Mesenchymal stem cell (in vitro differentiated cells and primary cell): ENCODE measurements at regions not wholly inside any gene's neighbourhood (a gene's known extent, or its start where the extent isn't known, plus 50 kb on each side); places are given as distances from the start of the nearest gene placed in this dataset.
"Not testable (repeated sequence)": the region's sequence is repeated elsewhere in the genome, so short reads cannot be mapped to it uniquely, and the experiment has no call there.

ENCODE experiments used
- DNase-seq: peaks from one replicate; pipeline ENCODE4 v3.0.0-alpha.2; 2013
- H2AFZ ChIP-seq: one replicate; pipeline ENCODE4 v1.6.1; 2013; ENCODE audit warnings: low read depth, mild to moderate bottlenecking, control low read depth, inconsistent platforms, low read length, moderate library complexity
- H2AK5ac ChIP-seq: 2 replicates; pipeline ENCODE4 v1.6.1; 2013; ENCODE audit warnings: low read length, moderate library complexity, mild to moderate bottlenecking, inconsistent platforms; ENCODE audit not compliant: severe bottlenecking
- H2BK120ac ChIP-seq: one replicate; pipeline ENCODE4 v1.6.1; 2013; ENCODE audit warnings: low read depth, mild to moderate bottlenecking, inconsistent platforms, low read length, moderate library complexity
- H2BK12ac ChIP-seq, 2 experiments: one replicate each; pipeline ENCODE4 v1.6.1; 2013; ENCODE audit warnings: inconsistent platforms in 2 of 2, low read length in 2 of 2, mild to moderate bottlenecking in 2 of 2, moderate library complexity in 2 of 2, control low read depth in 1 of 2
- H2BK15ac ChIP-seq: one replicate; pipeline ENCODE4 v1.6.1; 2013; ENCODE audit warnings: mild to moderate bottlenecking, low read depth, inconsistent platforms; ENCODE audit not compliant: poor library complexity, severe bottlenecking
- H2BK5ac ChIP-seq: 2 replicates; pipeline ENCODE4 v1.6.1; 2013; ENCODE audit warnings: low read depth, mild to moderate bottlenecking, low read length, control low read depth, inconsistent platforms; ENCODE audit not compliant: poor library complexity, severe bottlenecking
- H3K14ac ChIP-seq, 2 experiments: one replicate each; pipeline ENCODE4 v1.6.1; 2013; ENCODE audit warnings: inconsistent platforms in 2 of 2, low read length in 2 of 2, control low read depth in 1 of 2, mild to moderate bottlenecking in 1 of 2, moderate library complexity in 1 of 2
- H3K18ac ChIP-seq, 2 experiments: one replicate each; pipeline ENCODE4 v1.6.1; 2013; ENCODE audit warnings: inconsistent platforms in 2 of 2, low read length in 2 of 2, control low read depth in 1 of 2, low read depth in 1 of 2, mild to moderate bottlenecking in 1 of 2
- H3K23ac ChIP-seq, 2 experiments: one replicate each; pipeline ENCODE4 v1.6.1; 2013; ENCODE audit warnings: inconsistent platforms in 2 of 2, low read length in 2 of 2, mild to moderate bottlenecking in 2 of 2, moderate library complexity in 2 of 2, control low read depth in 1 of 2
- H3K27ac ChIP-seq: 2 replicates; pipeline ENCODE4 v1.5.1; 2013; ENCODE audit warnings: mild to moderate bottlenecking, moderate library complexity, low read length, control low read depth, inconsistent platforms; ENCODE audit not compliant: poor library complexity, severe bottlenecking
- H3K27me3 ChIP-seq, 2 experiments: 2 replicates each; pipeline versions ENCODE4 v1.6.1 to v1.7.0; 2013; ENCODE audit warnings: low read length in 2 of 2, mild to moderate bottlenecking in 2 of 2, moderate library complexity in 2 of 2, control low read depth in 1 of 2, inconsistent platforms in 1 of 2; ENCODE audit not compliant: control insufficient read depth in 1 of 2, insufficient read depth in 1 of 2
- H3K36me3 ChIP-seq, 2 experiments: 2 replicates each; pipeline versions ENCODE4 v1.6.1 to v1.7.0; 2013; ENCODE audit warnings: low read length in 2 of 2, control low read depth in 1 of 2, inconsistent platforms in 1 of 2, low read depth in 1 of 2, mild to moderate bottlenecking in 1 of 2; ENCODE audit not compliant: insufficient read depth in 2 of 2, control insufficient read depth in 1 of 2
- H3K4ac ChIP-seq, 2 experiments: one replicate each; pipeline ENCODE4 v1.6.1; 2013; ENCODE audit warnings: inconsistent platforms in 2 of 2, low read length in 2 of 2, mild to moderate bottlenecking in 2 of 2, moderate library complexity in 2 of 2, control low read depth in 1 of 2, low read depth in 1 of 2
- H3K4me1 ChIP-seq: 2 replicates; pipeline ENCODE4 v1.6.1; 2013; ENCODE audit warnings: low read depth, low read length, control low read depth; ENCODE audit not compliant: control insufficient read depth, insufficient read depth
- H3K4me2 ChIP-seq: 2 replicates; pipeline ENCODE4 v1.6.1; 2013; ENCODE audit warnings: low read length, mild to moderate bottlenecking, inconsistent platforms; ENCODE audit not compliant: poor library complexity, severe bottlenecking
- H3K4me3 ChIP-seq, 2 experiments: 2 replicates each; pipeline versions ENCODE4 v1.5.1 to v1.7.0; 2013; ENCODE audit warnings: low read length in 2 of 2, mild to moderate bottlenecking in 2 of 2, control low read depth in 1 of 2, low read depth in 1 of 2; ENCODE audit not compliant: insufficient read depth in 1 of 2
- H3K79me1 ChIP-seq: replicated peaks from 2 replicates; pipeline ENCODE4 v1.6.1; 2013; ENCODE audit warnings: mild to moderate bottlenecking, control low read depth, low read length, inconsistent platforms; ENCODE audit not compliant: poor library complexity, severe bottlenecking
- H3K9ac ChIP-seq: 2 replicates; pipeline ENCODE4 v1.7.0; 2013; ENCODE audit warnings: mild to moderate bottlenecking, low read length, moderate library complexity
- H3K9me3 ChIP-seq: 2 replicates; pipeline ENCODE4 v1.7.0; 2013; ENCODE audit warnings: mild to moderate bottlenecking, low read length; ENCODE audit not compliant: control insufficient read depth
- H4K8ac ChIP-seq: one replicate; pipeline ENCODE4 v1.6.1; 2013; ENCODE audit warnings: inconsistent platforms, mild to moderate bottlenecking, low read length, moderate library complexity
- H4K91ac ChIP-seq: one replicate; pipeline ENCODE4 v1.6.1; 2013; ENCODE audit warnings: mild to moderate bottlenecking, low read length, inconsistent platforms
- WGBS: methylation state at CpG from one replicate; pipeline ENCODE4 v1.1.7; 2013; ENCODE audit warnings: mixed read lengths; 5-methylcytosine and 5-hydroxymethylcytosine counted together

DNA sequence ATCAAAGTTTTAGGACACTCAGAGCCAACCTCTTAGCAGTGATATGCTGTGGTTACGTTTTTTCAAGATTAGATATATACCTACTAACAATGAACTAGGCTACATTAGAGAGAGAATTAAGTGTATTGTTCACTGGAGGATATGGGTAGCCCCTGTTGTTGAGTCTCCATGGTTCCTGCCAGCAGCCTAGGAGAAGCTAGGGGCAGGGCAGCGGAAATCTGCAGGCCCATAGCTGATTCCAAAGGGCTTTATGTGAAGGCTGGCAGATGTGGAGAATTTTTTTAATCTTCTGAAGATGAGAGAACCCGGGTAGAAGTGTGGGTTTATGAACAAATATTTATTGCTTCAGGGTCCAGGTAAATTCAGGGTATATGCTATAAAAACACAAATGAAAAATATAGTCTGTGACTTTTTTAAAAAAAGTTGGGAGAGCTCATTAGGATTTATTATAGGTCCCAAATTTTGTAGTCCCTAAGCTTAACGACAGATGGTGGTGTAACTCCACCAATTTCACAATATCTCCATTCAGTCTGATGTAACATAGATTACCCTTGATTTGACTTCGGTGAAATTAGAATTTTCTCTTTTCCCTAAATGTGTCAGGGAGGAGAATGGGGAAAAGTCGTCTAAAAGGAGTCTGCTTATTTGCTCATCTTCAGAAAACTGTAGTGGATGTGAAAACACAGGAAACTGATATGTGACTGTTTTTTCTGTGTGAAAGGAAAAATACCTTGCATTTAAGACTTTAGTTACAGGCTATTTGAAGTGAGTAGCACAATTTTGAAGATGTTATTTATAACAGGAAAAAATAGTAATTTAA is 163.0 kb upstream of the PPP1R3A start:
- H2BK5ac ChIP-seq: no peak overlapping the region
- H2BK120ac ChIP-seq: no peak overlapping the region
- 39% methylated on average over 3 of the region's 6 CpGs for WGBS

DNA sequence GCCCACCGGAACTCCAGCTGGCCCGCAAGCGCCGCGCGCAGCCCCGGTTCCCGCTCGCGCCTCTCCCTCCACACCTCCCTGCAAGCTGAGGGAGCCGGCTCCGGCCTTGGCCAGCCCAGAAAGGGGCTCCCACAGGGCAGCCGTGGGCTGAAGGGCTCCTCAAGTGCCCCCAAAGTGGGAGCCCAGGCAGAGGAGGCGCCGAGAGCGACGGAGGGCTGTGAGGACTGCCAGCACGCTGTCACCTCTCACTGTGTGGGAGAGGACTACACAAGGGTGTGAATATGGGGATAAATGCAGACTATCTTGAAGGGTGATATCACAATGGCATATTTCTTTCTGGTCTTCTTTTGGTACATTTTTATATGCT is 158.3 kb upstream of the PPP1R3A start:
- H3K4ac ChIP-seq, H2AK5ac ChIP-seq, H4K8ac ChIP-seq, H2BK120ac ChIP-seq, H3K18ac ChIP-seq, H3K9me3 ChIP-seq, H4K91ac ChIP-seq, H3K27me3 ChIP-seq, H3K9ac ChIP-seq, H3K4me3 ChIP-seq, H2AFZ ChIP-seq, H2BK12ac ChIP-seq, H3K79me1 ChIP-seq, H3K27ac ChIP-seq, H3K14ac ChIP-seq, H2BK15ac ChIP-seq, H2BK5ac ChIP-seq, H3K36me3 ChIP-seq, H3K4me2 ChIP-seq, H3K4me1 ChIP-seq, DNase-seq, H3K23ac ChIP-seq: not testable (repeated sequence)
- WGBS: 95% methylated on average over 17 of the region's 18 CpGs

More for the DNA sequence above, 163.0 kb upstream of the PPP1R3A start:
- Histone ChIP-seq H3K27me3 (no peaks in the 10 kb centered on the region), H3K36me3 (no peaks in the 10 kb centered on the region), H3K23ac (no peak overlapping the region), H2AK5ac (peak overlapping the region; percentile 53), H3K4me3 (peak overlapping the region in 1 of 2 experiments; percentile 82), H3K18ac (no peak overlapping the region), H2BK15ac (no peak overlapping the region), H3K4me1 (peaks cover 15% of the 10 kb centered on the region), H2BK12ac (no peak overlapping the region), H3K9ac (peak overlapping the region; percentile 89), H2AFZ (no peak overlapping the region), H3K4ac (no peak overlapping the region), H3K14ac (no peak overlapping the region), H3K9me3 (no peaks in the 10 kb centered on the region), H3K27ac (no peak overlapping the region), H4K91ac (no peak overlapping the region), H3K4me2 (no peak overlapping the region), H4K8ac (no peak overlapping the region), H3K79me1 (peaks cover 2% of the 10 kb centered on the region)
- peak; percentile 54 for DNase-seq

DNA sequence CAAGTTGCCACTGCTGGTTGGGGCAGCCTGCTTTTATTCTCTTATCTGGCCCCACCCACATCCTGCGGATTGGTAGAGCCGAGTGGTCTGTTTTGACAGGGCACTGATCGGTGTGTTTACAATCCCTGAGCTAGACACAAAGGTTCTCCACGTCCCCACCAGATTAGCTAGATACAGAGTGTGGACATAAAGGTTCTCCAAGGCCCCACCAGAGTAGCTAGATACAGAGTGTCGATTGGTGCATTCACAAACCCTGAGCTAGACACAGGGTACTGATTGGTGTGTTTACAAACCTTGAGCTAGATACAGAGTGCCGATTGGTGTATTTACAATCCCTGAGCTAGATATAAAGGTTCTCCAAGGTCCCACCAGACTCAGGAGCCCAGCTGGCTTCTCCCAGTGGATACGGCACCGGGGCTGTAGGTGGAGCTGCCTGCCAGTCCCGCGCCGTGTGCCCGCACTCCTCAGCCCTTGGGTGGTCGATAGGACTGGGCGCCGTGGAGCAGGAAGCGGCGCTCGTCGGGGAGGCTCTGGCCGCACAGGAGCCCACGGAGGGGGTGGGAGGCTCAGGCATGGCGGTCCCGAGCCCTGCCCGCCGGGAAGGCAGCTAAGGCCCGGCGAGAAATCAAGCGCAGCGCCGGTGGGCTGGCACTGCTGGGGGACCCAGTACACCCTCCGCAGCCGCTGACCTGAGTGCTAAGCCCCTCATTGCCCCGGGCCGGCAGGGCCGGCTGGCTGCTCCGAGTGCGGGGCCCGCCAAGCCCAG is 157.8 kb upstream of the PPP1R3A start:
- H3K9ac ChIP-seq, H3K27me3 ChIP-seq, H4K91ac ChIP-seq, H4K8ac ChIP-seq, H3K79me1 ChIP-seq, H3K18ac ChIP-seq, H3K9me3 ChIP-seq, H3K4me1 ChIP-seq, H2BK15ac ChIP-seq, H3K4me3 ChIP-seq, H2AK5ac ChIP-seq, H2BK5ac ChIP-seq, H2BK12ac ChIP-seq, H3K36me3 ChIP-seq, H2BK120ac ChIP-seq, H3K23ac ChIP-seq, H3K4me2 ChIP-seq, H2AFZ ChIP-seq, H3K4ac ChIP-seq, H3K27ac ChIP-seq, DNase-seq, H3K14ac ChIP-seq: not testable (repeated sequence)
- WGBS: 94% methylated on average over 31 of the region's 38 CpGs

DNA sequence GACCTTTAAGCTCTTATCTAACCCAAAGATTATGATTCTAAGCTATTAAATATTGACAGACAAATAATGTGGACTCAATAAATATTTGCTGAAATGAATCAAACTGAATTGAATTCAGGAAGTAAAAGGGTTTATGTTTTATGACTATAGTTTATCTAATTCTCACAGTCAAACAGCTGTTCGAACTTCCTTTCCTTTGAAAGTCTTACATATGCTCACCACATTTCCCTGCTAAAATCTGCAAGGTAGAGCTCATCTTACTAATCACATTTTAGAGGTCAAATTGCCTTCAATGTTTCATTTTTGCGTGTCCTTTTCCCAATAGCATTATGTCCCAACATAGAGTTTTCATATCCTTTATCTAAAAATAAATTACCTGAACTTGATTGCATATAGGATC is 154.9 kb upstream of the PPP1R3A start:
- Histone ChIP-seq H3K4me1 (no peaks in the 10 kb centered on the region), H3K27me3 (no peaks in the 10 kb centered on the region), H3K9ac (no peak overlapping the region), H3K36me3 (no peaks in the 10 kb centered on the region), H2BK5ac (no peak overlapping the region), H2AK5ac (no peak overlapping the region), H3K14ac (no peak overlapping the region), H3K9me3 (no peaks in the 10 kb centered on the region), H2BK15ac (no peak overlapping the region), H4K91ac (no peak overlapping the region), H4K8ac (no peak overlapping the region), H2BK12ac (no peak overlapping the region), H3K27ac (no peak overlapping the region), H3K4me3 (no peak overlapping the region), H3K4ac (no peak overlapping the region), H3K23ac (no peak overlapping the region), H3K18ac (no peak overlapping the region), H2BK120ac (no peak overlapping the region), H3K4me2 (no peak overlapping the region), H3K79me1 (no peaks in the 10 kb centered on the region), H2AFZ (no peak overlapping the region)
- no peak for DNase-seq
- WGBS: 81% methylated on average over 1 of the region's 2 CpGs
